Naive B cell (primary cell): ENCODE measurements at regions not wholly inside any gene's neighbourhood (a gene's known extent, or its start where the extent isn't known, plus 50 kb on each side); places are given as distances from the start of the nearest gene placed in this dataset.

Experiments
- ATAC-seq, 2 donors: fragments of 150-1000 bp; cut with Tn5 transposase; 2 replicates each; pipeline ENCODE4 v1.10.0; 2021; ENCODE audit warnings: low read depth in 2 of 2, mild to moderate bottlenecking in 2 of 2, moderate library complexity in 2 of 2
- DNase-seq: peaks from one replicate; pipeline ENCODE4 v3.0.0; 2022
- H3K27ac Mint-ChIP-seq, 6 donors: one replicate each; pipeline ENCODE4 v1.8.0; 2020 to 2022; ENCODE audit warnings: mild to moderate bottlenecking in 6 of 6, mixed read lengths in 6 of 6, moderate library complexity in 5 of 6, inconsistent platforms in 2 of 6
- H3K27me3 Mint-ChIP-seq, 3 donors: one replicate each; pipeline ENCODE4 v1.8.0; 2021 to 2022; ENCODE audit warnings: mixed read lengths in 3 of 3, mild to moderate bottlenecking in 1 of 3
- H3K36me3 Mint-ChIP-seq, 2 donors: one replicate each; pipeline ENCODE4 v1.8.0; 2020 to 2022; ENCODE audit warnings: mixed read lengths in 2 of 2, inconsistent platforms in 1 of 2, mild to moderate bottlenecking in 1 of 2
- H3K4me1 Mint-ChIP-seq, 3 donors: one replicate each; pipeline ENCODE4 v1.8.0; 2020 to 2022; ENCODE audit warnings: mixed read lengths in 3 of 3, inconsistent platforms in 1 of 3, mild to moderate bottlenecking in 1 of 3, moderate library complexity in 1 of 3
- H3K4me3 Mint-ChIP-seq, 8 donors: one replicate each; pipeline ENCODE4 v1.8.0; 2020 to 2022; ENCODE audit warnings: mild to moderate bottlenecking in 8 of 8, mixed read lengths in 8 of 8, moderate library complexity in 8 of 8, inconsistent platforms in 2 of 8
- H3K9me3 Mint-ChIP-seq, 7 donors: one replicate each; pipeline ENCODE4 v1.8.0; 2020 to 2022; ENCODE audit warnings: mixed read lengths in 7 of 7, mild to moderate bottlenecking in 5 of 7, inconsistent platforms in 2 of 7, moderate library complexity in 1 of 7

- H3K27me3 Mint-ChIP-seq, result no peaks in the 10 kb centered on the region
- no peak for DNase-seq
- H3K9me3 Mint-ChIP-seq, result peaks cover 0 to 13% (median 2%) of the 10 kb centered on the region in 7 donors
- H3K27ac Mint-ChIP-seq, result no peak overlapping the region
- no peaks in the 10 kb centered on the region for H3K4me1 Mint-ChIP-seq
- peaks cover 0 to 4% of the 10 kb centered on the region in 2 donors for H3K36me3 Mint-ChIP-seq
- no peak for ATAC-seq
- no peak overlapping the region for H3K4me3 Mint-ChIP-seq
Observed at GRCh38 chr5:166045961-166046360, 2245.5 kb upstream of the WWC1 start.

GRCh38 chr5:166046956-166047355, 2244.5 kb upstream of the WWC1 start:
- Mint-ChIP-seq H3K4me1 (no peaks in the 10 kb centered on the region), H3K36me3 (peaks cover 0 to 4% of the 10 kb centered on the region in 2 donors), H3K27ac (no peak overlapping the region), H3K27me3 (no peaks in the 10 kb centered on the region), H3K4me3 (no peak overlapping the region), H3K9me3 (peaks cover 0 to 9% (median 3%) of the 10 kb centered on the region in 7 donors)
- ATAC-seq, result no peak
- DNase-seq, result no peak

- DNase-seq, result no peak
- Mint-ChIP-seq H3K27me3 (no peaks in the 10 kb centered on the region), H3K4me1 (no peaks in the 10 kb centered on the region), H3K4me3 (no peak overlapping the region), H3K9me3 (peaks cover 0 to 6% (median 3%) of the 10 kb centered on the region in 7 donors), H3K36me3 (no peaks in the 10 kb centered on the region), H3K27ac (no peak overlapping the region)
- no peak for ATAC-seq
Observed at GRCh38 chr5:166050531-166050930, 2240.9 kb upstream of the WWC1 start.

GRCh38 chr5:166058660-166059059, 2232.8 kb upstream of the WWC1 start:
- no peak overlapping the region for H3K4me3 Mint-ChIP-seq
- H3K27ac Mint-ChIP-seq, result no peak overlapping the region
- peaks cover 0 to 6% (median 4%) of the 10 kb centered on the region in 7 donors for H3K9me3 Mint-ChIP-seq
- DNase-seq (no peak), ATAC-seq (no peak)
- H3K36me3 Mint-ChIP-seq, result no peaks in the 10 kb centered on the region
- no peaks in the 10 kb centered on the region for H3K4me1 Mint-ChIP-seq
- H3K27me3 Mint-ChIP-seq, result no peaks in the 10 kb centered on the region

GRCh38 chr5:166062094-166062493, 2229.4 kb upstream of the WWC1 start:
- Mint-ChIP-seq H3K4me3 (no peak overlapping the region), H3K27me3 (no peaks in the 10 kb centered on the region), H3K36me3 (no peaks in the 10 kb centered on the region), H3K4me1 (no peaks in the 10 kb centered on the region), H3K9me3 (peaks cover 0 to 5% (median 2%) of the 10 kb centered on the region in 7 donors), H3K27ac (no peak overlapping the region)
- no peak for DNase-seq
- no peak for ATAC-seq

- peaks cover 0 to 5% (median 2%) of the 10 kb centered on the region in 7 donors for H3K9me3 Mint-ChIP-seq
- no peaks in the 10 kb centered on the region for H3K4me1 Mint-ChIP-seq
- no peak overlapping the region for H3K27ac Mint-ChIP-seq
- no peak overlapping the region for H3K4me3 Mint-ChIP-seq
- H3K36me3 Mint-ChIP-seq, result no peaks in the 10 kb centered on the region
- no peaks in the 10 kb centered on the region for H3K27me3 Mint-ChIP-seq
- ATAC-seq (no peak), DNase-seq (no peak)
Observed at GRCh38 chr5:166062719-166063118, 2228.7 kb upstream of the WWC1 start.

GRCh38 chr5:166063261-166063660, 2228.2 kb upstream of the WWC1 start:
- Mint-ChIP-seq H3K27ac (no peak overlapping the region), H3K27me3 (no peaks in the 10 kb centered on the region), H3K9me3 (peaks cover 0 to 5% (median 2%) of the 10 kb centered on the region in 7 donors), H3K4me3 (no peak overlapping the region), H3K4me1 (no peaks in the 10 kb centered on the region), H3K36me3 (no peaks in the 10 kb centered on the region)
- DNase-seq, result no peak
- no peak for ATAC-seq

GRCh38 chr5:166068547-166069335, 2222.7 kb upstream of the WWC1 start:
- no peaks in the 10 kb centered on the region for H3K4me1 Mint-ChIP-seq
- H3K36me3 Mint-ChIP-seq, result no peaks in the 10 kb centered on the region
- ATAC-seq (no peak), DNase-seq (no peak)
- H3K9me3 Mint-ChIP-seq, result peaks cover 0 to 9% (median 2%) of the 10 kb centered on the region in 7 donors
- H3K4me3 Mint-ChIP-seq, result no peak overlapping the region
- H3K27me3 Mint-ChIP-seq, result no peaks in the 10 kb centered on the region
- H3K27ac Mint-ChIP-seq, result no peak overlapping the region

- DNase-seq (no peak), ATAC-seq (no peak)
- H3K4me3 Mint-ChIP-seq, result no peak overlapping the region
- H3K27ac Mint-ChIP-seq, result no peak overlapping the region
- peaks cover 0 to 12% (median 4%) of the 10 kb centered on the region in 7 donors for H3K9me3 Mint-ChIP-seq
- H3K36me3 Mint-ChIP-seq, result no peaks in the 10 kb centered on the region
- H3K4me1 Mint-ChIP-seq, result no peaks in the 10 kb centered on the region
- H3K27me3 Mint-ChIP-seq, result no peaks in the 10 kb centered on the region
Observed at GRCh38 chr5:166073901-166074581, 2217.4 kb upstream of the WWC1 start.

- H3K27me3 Mint-ChIP-seq, result no peaks in the 10 kb centered on the region
- H3K36me3 Mint-ChIP-seq, result no peaks in the 10 kb centered on the region
- no peak for ATAC-seq
- H3K4me1 Mint-ChIP-seq, result no peaks in the 10 kb centered on the region
- peaks cover 0 to 12% (median 4%) of the 10 kb centered on the region in 7 donors for H3K9me3 Mint-ChIP-seq
- no peak for DNase-seq
- H3K27ac Mint-ChIP-seq, result no peak overlapping the region
- H3K4me3 Mint-ChIP-seq, result no peak overlapping the region
Observed at GRCh38 chr5:166074582-166075481, 2216.6 kb upstream of the WWC1 start.

- no peak for DNase-seq
- Mint-ChIP-seq H3K4me1 (no peaks in the 10 kb centered on the region), H3K9me3 (peaks cover 0 to 5% (median 2%) of the 10 kb centered on the region in 7 donors)
Observed at GRCh38 chr5:166083183-166083959, 2208.1 kb upstream of the WWC1 start.

GRCh38 chr5:166086568-166086967, 2204.9 kb upstream of the WWC1 start:
- Mint-ChIP-seq H3K27me3 (no peaks in the 10 kb centered on the region), H3K9me3 (peaks cover 0 to 3% (median 0%) of the 10 kb centered on the region in 7 donors), H3K36me3 (no peaks in the 10 kb centered on the region), H3K4me1 (no peaks in the 10 kb centered on the region), H3K27ac (no peak overlapping the region), H3K4me3 (no peak overlapping the region)
- ATAC-seq (no peak), DNase-seq (no peak)

More at GRCh38 chr5:166083183-166083959, 2208.1 kb upstream of the WWC1 start:
- H3K36me3 Mint-ChIP-seq, result no peaks in the 10 kb centered on the region
- no peak overlapping the region for H3K27ac Mint-ChIP-seq
- no peak for ATAC-seq
- H3K27me3 Mint-ChIP-seq, result no peaks in the 10 kb centered on the region
- no peak overlapping the region for H3K4me3 Mint-ChIP-seq
